ENCODE measurements at regions not wholly inside any gene's neighbourhood (a gene's known extent, or its start where the extent isn't known, plus 50 kb on each side); places are given as distances from the start of the nearest gene placed in this dataset.
A peak's percentile ranks its signal among the peaks of the same experiment; 100 is the strongest.

DNA sequence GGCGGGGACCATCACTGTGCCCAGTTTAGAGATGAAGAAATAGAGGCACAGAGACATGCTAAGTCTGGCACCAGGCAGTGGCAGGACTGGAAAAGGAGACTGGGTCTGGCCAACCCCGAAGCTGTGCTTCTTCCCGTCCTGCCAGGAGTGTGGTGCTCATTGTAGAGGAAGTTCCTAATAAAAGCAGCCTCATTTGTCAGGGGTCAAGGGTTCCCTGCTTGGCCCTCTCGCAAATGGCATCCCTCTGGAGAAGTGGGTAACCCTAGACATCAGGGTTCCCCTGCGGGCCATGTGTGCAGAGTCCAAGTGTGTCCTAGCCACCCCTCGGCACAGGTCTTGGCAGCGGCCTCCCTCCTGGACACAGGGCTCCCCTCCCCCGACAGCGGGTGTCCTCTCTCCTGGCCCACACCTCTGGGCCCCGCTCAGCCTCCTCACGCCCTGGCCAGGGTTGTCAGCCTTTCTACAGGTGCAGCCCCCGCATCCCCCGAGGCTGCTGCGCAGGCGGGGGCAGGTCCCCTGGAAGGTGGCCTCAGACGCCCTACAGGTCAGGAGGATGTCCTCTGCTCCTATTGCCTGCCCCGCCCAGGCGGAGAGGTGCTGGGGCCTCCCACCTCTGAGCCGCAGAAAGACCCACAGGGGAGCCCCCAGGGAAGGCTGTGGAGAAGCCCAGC is 61.8 kb upstream of the PRR20G start:
- Histone ChIP-seq H3K27me3 (ENCODE audit: insufficient read depth, low read length) (no peaks in the 10 kb centered on the region), H3K4me2 (ENCODE audit: low read length) (no peak overlapping the region), H3K36me3 (ENCODE audit: control insufficient read depth in 1 of 2, insufficient read depth in 2 of 2, low read length in 2 of 2) (no peaks in the 10 kb centered on the region), H4K20me1 (ENCODE audit: insufficient read depth) (no peaks in the 10 kb centered on the region), H3K9me2 (ENCODE audit: insufficient read depth) (no peaks in the 10 kb centered on the region), H3K4me1 (ENCODE audit: control insufficient read depth in 1 of 2, insufficient read depth in 2 of 2, low read length in 2 of 2) (no peaks in the 10 kb centered on the region), H3K4me3 (replicated peaks in 1 of 2; ENCODE audit: low read depth in 1 of 2, low read length in 2 of 2) (no peak overlapping the region), H3K27ac (ENCODE audit: low read depth, low read length) (no peak overlapping the region), H2AFZ (ENCODE audit: low read depth, low read length, poor library complexity, severe bottlenecking) (no peak overlapping the region), H3K9ac (ENCODE audit: low read length) (no peak overlapping the region), H3K79me2 (ENCODE audit: insufficient read depth, low read length) (no peaks in the 10 kb centered on the region), H3K9me3 (ENCODE audit: control insufficient read depth in 1 of 2, insufficient read depth in 1 of 2, low read depth in 1 of 2, low read length in 2 of 2) (no peaks in the 10 kb centered on the region)
- ChIA-PET CTCF (no interaction called here), RAD21 (ENCODE audit: low non-redundant PET in 1 of 2, low total read pairs in 2 of 2, uncharacterized antibody in 2 of 2, unreplicated experiment in 2 of 2) (no interaction called here), POLR2A (no interaction called here)
- DNase-seq (ENCODE audit: low read depth, low spot score) (no peak), ATAC-seq (no peak)
- BruUV-seq (replicated peaks), result no TSS peak
- intact Hi-C loops (cut with micrococcal nuclease), result no loop called here
- TF ChIP-seq EZH2 (IDR thresholded peaks at IDR 0.05) (no peak), RAD21 (IDR thresholded peaks at IDR 0.05; ENCODE audit: low read depth) (no peak), EZH2phosphoT487 (IDR thresholded peaks at IDR 0.05; ENCODE audit: borderline replicate concordance) (no peak), CEBPB (IDR thresholded peaks at IDR 0.05; ENCODE audit: low read depth) (no peak), POLR2A (IDR thresholded peaks at IDR 0.05; ENCODE audit: borderline replicate concordance, extremely low read depth, insufficient read depth, insufficient read length) (no peak), POLR2AphosphoS5 (IDR thresholded peaks at IDR 0.05; ENCODE audit: low read depth, low read length) (no peak), SRF (IDR thresholded peaks at IDR 0.05; ENCODE audit: low read depth) (no peak), CBX3 (IDR thresholded peaks at IDR 0.05; ENCODE audit: low read depth) (no peak)

DNA sequence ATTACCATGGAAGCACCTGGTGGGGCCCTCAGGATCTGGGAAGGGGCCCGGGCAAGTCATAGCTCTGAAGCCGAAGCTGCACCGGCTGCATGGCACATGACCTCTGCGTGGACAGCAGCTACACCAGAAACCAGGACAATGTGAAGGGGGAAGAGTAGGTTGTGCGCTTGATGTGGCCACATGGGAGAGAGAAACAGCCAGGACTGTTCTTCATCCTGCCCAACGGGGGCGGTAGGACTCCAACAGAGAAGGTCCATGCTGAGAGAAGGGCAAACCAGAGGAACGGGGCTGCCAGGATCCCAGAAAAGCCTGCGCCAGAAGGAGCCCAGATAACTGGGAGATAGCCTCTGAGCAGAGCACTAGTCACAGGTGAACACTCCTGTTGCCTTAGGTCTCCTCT is 54.9 kb upstream of the PRR20G start:
- POLR2A ChIA-PET, result no interaction called here
- Histone ChIP-seq H3K79me2 (ENCODE audit: insufficient read depth, low read length) (no peaks in the 10 kb centered on the region), H3K9me3 (ENCODE audit: control insufficient read depth in 1 of 2, insufficient read depth in 1 of 2, low read depth in 1 of 2, low read length in 2 of 2) (no peaks in the 10 kb centered on the region), H3K9me2 (ENCODE audit: insufficient read depth) (no peaks in the 10 kb centered on the region), H3K4me2 (ENCODE audit: low read length) (no peak overlapping the region), H3K27me3 (ENCODE audit: insufficient read depth, low read length) (no peaks in the 10 kb centered on the region), H3K27ac (ENCODE audit: low read depth, low read length) (no peak overlapping the region), H4K20me1 (ENCODE audit: insufficient read depth) (no peaks in the 10 kb centered on the region), H3K9ac (ENCODE audit: low read length) (no peak overlapping the region), H3K36me3 (ENCODE audit: control insufficient read depth in 1 of 2, insufficient read depth in 2 of 2, low read length in 2 of 2) (no peaks in the 10 kb centered on the region), H3K4me3 (replicated peaks in 1 of 2; ENCODE audit: low read depth in 1 of 2, low read length in 2 of 2) (no peak overlapping the region), H3K4me1 (ENCODE audit: control insufficient read depth in 1 of 2, insufficient read depth in 2 of 2, low read length in 2 of 2) (no peaks in the 10 kb centered on the region), H2AFZ (ENCODE audit: low read depth, low read length, poor library complexity, severe bottlenecking) (no peak overlapping the region)
- no peak for DNase-seq (ENCODE audit: low read depth, low spot score)
- RAD21 ChIA-PET (ENCODE audit: low non-redundant PET in 1 of 2, low total read pairs in 2 of 2, uncharacterized antibody in 2 of 2, unreplicated experiment in 2 of 2), result no interaction called here
- BruUV-seq (replicated peaks), result no TSS peak
- ATAC-seq, result peak; percentile 61
- TF ChIP-seq, protein P1, sequence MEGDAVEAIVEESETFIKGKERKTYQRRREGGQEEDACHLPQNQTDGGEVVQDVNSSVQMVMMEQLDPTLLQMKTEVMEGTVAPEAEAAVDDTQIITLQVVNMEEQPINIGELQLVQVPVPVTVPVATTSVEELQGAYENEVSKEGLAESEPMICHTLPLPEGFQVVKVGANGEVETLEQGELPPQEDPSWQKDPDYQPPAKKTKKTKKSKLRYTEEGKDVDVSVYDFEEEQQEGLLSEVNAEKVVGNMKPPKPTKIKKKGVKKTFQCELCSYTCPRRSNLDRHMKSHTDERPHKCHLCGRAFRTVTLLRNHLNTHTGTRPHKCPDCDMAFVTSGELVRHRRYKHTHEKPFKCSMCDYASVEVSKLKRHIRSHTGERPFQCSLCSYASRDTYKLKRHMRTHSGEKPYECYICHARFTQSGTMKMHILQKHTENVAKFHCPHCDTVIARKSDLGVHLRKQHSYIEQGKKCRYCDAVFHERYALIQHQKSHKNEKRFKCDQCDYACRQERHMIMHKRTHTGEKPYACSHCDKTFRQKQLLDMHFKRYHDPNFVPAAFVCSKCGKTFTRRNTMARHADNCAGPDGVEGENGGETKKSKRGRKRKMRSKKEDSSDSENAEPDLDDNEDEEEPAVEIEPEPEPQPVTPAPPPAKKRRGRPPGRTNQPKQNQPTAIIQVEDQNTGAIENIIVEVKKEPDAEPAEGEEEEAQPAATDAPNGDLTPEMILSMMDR (IDR thresholded peaks at IDR 0.05 in 2 of 3, conservative IDR thresholded peaks at IDR 0.05 in 1 of 3; ENCODE audit: borderline replicate concordance in 1 of 3, insufficient read depth in 1 of 3, low read depth in 2 of 3, low read length in 2 of 3), result peak; percentile 7 to 36 (median 24); a peak in 4 of 6 replicates
- TF ChIP-seq SRF (IDR thresholded peaks at IDR 0.05; ENCODE audit: low read depth) (no peak), ZNF274 (IDR thresholded peaks at IDR 0.05; ENCODE audit: low read depth, low read length) (no peak), CEBPB (IDR thresholded peaks at IDR 0.05; ENCODE audit: low read depth) (no peak), FOSL1 (IDR thresholded peaks at IDR 0.05; ENCODE audit: low read depth) (no peak), POLR2A (IDR thresholded peaks at IDR 0.05; ENCODE audit: borderline replicate concordance, extremely low read depth, insufficient read depth, insufficient read length) (no peak), RAD21 (IDR thresholded peaks at IDR 0.05; ENCODE audit: low read depth) (peak; percentile 41), EZH2 (IDR thresholded peaks at IDR 0.05) (no peak), SP1 (IDR thresholded peaks at IDR 0.05; ENCODE audit: low read depth) (no peak)
- TF ChIP-seq, protein P2, sequence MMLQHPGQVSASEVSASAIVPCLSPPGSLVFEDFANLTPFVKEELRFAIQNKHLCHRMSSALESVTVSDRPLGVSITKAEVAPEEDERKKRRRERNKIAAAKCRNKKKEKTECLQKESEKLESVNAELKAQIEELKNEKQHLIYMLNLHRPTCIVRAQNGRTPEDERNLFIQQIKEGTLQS (IDR thresholded peaks at IDR 0.05), result no peak
- TF ChIP-seq, protein P3, sequence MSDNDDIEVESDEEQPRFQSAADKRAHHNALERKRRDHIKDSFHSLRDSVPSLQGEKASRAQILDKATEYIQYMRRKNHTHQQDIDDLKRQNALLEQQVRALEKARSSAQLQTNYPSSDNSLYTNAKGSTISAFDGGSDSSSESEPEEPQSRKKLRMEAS (IDR thresholded peaks at IDR 0.05), result no peak
- intact Hi-C loops (cut with micrococcal nuclease), result no loop called here
- CTCF ChIA-PET, result no interaction called here

Measured in HCT116 (cell line).